Stimulated activated CD8-positive, alpha-beta memory T cell treated with anti-CD3 and anti-CD28 coated beads, Interleukin-7, amount 100 ng/mL, for 48 hours (primary cell): ENCODE measurements at regions not wholly inside any gene's neighbourhood (a gene's known extent, or its start where the extent isn't known, plus 50 kb on each side); places are given as distances from the start of the nearest gene placed in this dataset.
"Not testable (repeated sequence)": the region's sequence is repeated elsewhere in the genome, so short reads cannot be mapped to it uniquely, and the experiment has no call there.

ENCODE experiments used
- DNase-seq, 2 donors: peaks; one replicate each; pipeline ENCODE4 v3.0.0-alpha.2; 2020; ENCODE audit warnings: low read depth in 1 of 2; ENCODE audit errors: extremely low read depth in 1 of 2

DNA sequence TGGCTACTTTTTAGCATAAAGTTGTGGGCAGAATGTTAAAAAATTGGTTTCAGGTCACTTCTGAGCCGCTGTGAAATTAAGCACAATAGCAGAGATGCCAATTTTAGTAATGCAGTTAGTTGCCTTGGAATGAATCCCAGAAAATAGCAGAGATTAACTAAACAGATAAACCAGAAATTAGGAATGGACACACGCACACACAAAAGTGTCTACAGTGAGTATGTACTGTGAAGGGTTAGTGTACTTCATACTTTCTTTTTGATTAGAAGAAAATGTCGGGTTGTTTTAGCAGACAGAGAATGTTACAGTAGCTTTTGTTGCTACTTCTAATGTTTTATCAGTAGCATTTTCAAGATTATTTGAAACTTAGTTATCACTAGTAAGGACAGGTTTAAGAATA lies 106.7 kb downstream of the LEPR start:
- no peak for DNase-seq

GRCh38 chr1:65527707-65528503 lies 107.4 kb downstream of the LEPR start:
- DNase-seq, result no peak

- no peak for DNase-seq
These were observed 111.6 kb downstream of the LEPR start for GRCh38 chr1:65531972-65532570.

DNA sequence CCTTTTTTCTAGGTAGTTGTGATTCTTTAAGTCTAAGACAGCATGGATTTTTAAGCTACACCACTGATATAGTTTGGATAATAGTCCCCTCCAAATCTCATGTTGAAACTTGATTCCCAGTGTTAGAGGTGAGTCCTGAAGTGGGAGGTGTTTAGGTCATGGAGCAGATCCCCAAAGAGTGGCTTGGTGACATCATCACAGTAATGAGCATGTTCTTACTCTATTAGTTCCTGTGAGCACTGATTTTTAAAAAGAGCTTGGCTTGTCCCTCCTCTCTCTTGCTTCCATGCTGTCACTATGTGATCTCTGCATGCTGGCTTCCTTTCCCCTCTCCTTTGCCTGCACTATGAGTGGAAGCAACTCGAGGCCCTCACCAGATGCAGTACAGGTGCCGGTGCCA lies 115.5 kb downstream of the LEPR start:
- DNase-seq, result no peak

- DNase-seq, result no peak
These were observed 117.6 kb downstream of the LEPR start for GRCh38 chr1:65538086-65538485.

DNA sequence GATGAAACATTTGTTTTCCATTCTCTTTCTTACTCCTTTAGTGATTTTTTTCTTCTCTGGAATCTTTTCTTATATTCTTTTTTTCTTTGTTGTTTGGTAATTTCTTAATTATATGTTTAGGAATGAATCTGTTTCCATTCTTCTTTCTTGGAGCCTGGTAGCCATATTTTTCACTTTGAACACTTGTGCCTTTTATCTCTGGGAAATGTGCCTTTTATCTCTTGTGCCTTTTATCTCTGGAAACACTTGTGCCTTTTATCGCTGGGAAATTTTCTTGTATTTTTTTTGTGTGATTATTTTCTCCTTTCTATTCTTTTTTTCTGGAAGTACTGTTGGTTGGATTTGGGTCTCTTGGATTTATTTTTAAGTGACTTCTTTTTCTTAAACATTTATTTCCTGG lies 118.2 kb downstream of the LEPR start:
- no peak for DNase-seq

- no peak for DNase-seq
These were observed 119.0 kb downstream of the LEPR start for GRCh38 chr1:65539266-65540131.

GRCh38 chr1:65541161-65541560 lies 120.7 kb downstream of the LEPR start:
- DNase-seq, result no peak

DNA sequence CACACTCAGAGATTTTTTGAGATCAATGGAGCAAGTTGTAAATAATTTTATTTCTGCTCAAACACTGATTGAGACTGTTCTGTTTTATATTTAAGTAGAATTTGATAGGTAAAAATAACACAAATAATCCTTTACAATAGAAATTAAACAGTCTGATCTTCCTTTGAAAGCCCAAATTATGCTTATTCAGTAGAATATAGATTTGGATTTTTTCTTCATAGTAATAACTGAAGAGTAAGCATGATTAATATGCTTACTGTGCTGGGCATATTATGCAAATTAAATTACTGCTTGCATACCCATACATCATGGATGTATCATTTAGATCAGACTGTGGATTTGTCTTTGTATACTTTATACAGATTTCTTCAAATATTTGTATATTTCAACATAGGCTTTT lies 121.4 kb downstream of the LEPR start:
- DNase-seq, result no peak

DNA sequence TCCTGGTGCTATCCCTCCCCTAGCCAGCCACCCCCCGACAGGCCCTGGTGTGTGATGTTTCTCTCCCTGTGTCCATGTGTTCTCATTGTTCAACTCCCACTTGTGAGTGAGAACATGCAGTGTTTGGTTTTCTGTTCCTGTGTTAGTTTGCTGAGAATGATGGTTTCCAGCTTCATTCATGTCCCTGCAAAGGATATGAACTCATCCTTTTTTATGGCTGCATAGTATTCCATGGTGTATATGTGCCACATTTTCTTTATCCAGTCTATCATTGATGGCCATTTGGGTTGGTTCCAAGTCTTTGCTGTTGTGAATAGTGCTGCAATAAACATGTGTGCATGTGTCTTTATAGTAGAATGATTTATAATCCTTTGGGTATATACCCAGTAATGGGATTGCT lies 122.1 kb downstream of the LEPR start:
- DNase-seq, result not testable (repeated sequence)

- not testable (repeated sequence) for DNase-seq
These were observed 130.0 kb downstream of the LEPR start for GRCh38 chr1:65550306-65551010.

DNA sequence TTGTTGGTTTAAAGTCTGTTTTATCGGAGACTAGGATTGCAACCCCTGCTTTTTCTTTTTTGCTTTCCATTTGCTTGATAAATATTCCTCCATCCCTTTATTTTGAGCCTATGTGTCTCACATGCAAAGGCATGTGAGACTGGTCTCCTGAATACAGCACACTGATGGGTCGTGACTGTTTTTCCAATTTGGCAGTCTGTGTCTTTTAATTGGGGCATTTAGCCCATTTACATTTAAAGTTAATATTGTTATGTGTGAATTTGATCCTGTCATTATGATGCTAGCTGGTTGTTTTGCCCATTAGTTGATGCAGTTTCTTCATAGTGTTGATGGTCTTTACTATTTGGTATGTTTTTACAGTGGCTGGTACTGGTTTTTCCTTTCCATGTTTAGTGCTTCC lies 132.0 kb downstream of the LEPR start:
- DNase-seq, result not testable (repeated sequence)

- not testable (repeated sequence) for DNase-seq
These were observed 133.8 kb downstream of the LEPR start for GRCh38 chr1:65554086-65554764.

DNA sequence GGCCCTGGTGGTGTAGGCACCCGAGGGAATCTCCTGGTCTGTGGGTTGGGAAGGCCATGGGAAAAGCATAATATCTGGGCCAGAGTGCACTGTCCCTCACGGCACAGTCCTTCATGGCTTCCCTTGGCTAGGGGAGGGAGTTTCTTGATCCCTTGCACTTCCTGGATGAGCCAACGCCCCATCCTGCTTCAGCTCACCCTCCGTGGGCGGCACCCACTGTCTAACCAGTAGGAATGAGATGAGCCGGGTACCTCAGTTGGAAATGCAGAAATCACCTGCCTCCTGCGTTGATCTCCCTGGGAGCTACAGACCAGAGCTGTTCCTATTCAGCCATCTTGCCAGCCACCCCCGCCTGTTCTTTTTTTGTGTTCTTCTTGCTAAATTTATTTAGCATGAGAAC lies 134.4 kb downstream of the LEPR start:
- DNase-seq, result no peak

- DNase-seq, result no peak
These were observed 137.7 kb downstream of the LEPR start for GRCh38 chr1:65558215-65558614.

GRCh38 chr1:65564493-65564892 lies 144.0 kb downstream of the LEPR start:
- DNase-seq, result no peak

- no peak for DNase-seq
These were observed 147.8 kb downstream of the LEPR start for GRCh38 chr1:65568285-65568684.

- no peak for DNase-seq
These were observed 152.4 kb downstream of the LEPR start for GRCh38 chr1:65572701-65573421.

DNA sequence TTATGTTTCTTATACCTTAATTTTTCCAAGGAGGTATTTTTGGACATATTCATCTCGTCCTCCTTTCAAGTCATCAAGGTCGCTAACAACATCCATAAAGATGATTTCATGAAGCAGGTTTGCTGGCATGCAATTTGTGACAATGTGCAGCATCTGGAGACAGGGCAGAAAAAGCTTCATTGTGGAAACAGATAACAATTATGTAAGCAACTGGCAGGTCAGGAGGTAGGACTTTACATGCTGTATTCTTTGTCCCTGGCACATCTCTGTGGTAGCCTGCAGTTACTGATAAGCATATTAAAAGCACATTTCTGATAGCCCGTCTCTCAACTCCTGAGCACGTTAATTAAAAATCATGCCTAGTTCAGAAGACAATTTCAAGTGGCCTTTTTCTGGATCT lies 156.8 kb downstream of the LEPR start:
- DNase-seq, result no peak

DNA sequence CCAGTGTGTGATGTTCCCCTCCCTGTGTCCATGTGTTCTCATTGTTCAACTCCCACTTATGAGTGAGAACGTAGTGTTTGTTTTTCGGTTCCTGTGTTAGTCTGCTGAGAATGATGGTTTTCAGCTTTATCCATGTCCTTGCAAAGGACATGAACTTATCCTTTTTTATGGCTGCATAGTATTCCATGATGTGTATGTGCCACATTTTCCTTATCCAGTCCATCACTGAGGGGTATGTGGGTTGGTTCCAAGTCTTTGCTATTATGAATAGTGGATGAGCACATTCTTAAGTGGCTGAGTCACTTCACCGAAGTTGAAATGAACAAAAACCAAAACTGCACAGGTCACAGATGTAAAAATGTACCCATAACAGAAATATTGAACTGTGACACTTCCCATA lies 157.5 kb downstream of the LEPR start:
- DNase-seq, result not testable (repeated sequence)
